ENCODE measurements at regions not wholly inside any gene's neighbourhood (a gene's known extent, or its start where the extent isn't known, plus 50 kb on each side); places are given as distances from the start of the nearest gene placed in this dataset.

DNA sequence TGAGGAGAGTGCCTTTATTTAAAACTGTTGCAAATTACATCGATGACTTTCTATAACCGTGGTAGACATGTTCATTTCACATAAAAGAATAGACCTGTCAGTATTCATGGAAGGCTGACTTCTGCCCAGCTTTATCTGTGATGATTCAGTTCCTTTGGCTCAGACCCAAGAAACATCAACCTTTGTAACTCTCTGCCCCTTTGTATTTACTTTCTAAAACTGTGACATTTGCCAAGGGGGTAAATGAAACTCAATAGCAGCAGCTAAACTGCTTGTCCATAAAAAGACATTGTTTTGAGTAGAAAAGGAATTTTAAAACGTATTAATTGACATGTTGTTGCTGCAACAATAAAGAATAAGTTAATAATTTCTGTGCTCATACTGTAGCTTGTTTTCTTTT is 137.8 kb upstream of the ANKH start:
- Histone ChIP-seq H3K9ac (ENCODE audit: low read length) (no peak overlapping the region), H3K4me3 (ENCODE audit: low read length) (no peak overlapping the region), H2AFZ (ENCODE audit: low read length) (no peak overlapping the region), H3K36me3 (replicated peaks; ENCODE audit: insufficient read depth, low read length) (no peaks in the 10 kb centered on the region), H3F3A (ENCODE audit: insufficient read depth, low read length) (no peaks in the 10 kb centered on the region), H3K79me2 (ENCODE audit: low read length) (no peaks in the 10 kb centered on the region), H3K9me2 (replicated peaks; ENCODE audit: insufficient read depth, low read length) (no peaks in the 10 kb centered on the region), H4K20me1 (ENCODE audit: insufficient read depth, low read length) (no peaks in the 10 kb centered on the region), H3K27me3 (replicated peaks; ENCODE audit: insufficient read depth, low read length) (no peaks in the 10 kb centered on the region), H3K9me3 (replicated peaks; ENCODE audit: insufficient read depth, low read length) (no peaks in the 10 kb centered on the region), H3K27ac (ENCODE audit: low read length) (no peak overlapping the region), H3K4me2 (ENCODE audit: low read depth, low read length) (no peak overlapping the region), H3K4me1 (ENCODE audit: low read length) (no peaks in the 10 kb centered on the region)
- TF ChIP-seq, protein P1, sequence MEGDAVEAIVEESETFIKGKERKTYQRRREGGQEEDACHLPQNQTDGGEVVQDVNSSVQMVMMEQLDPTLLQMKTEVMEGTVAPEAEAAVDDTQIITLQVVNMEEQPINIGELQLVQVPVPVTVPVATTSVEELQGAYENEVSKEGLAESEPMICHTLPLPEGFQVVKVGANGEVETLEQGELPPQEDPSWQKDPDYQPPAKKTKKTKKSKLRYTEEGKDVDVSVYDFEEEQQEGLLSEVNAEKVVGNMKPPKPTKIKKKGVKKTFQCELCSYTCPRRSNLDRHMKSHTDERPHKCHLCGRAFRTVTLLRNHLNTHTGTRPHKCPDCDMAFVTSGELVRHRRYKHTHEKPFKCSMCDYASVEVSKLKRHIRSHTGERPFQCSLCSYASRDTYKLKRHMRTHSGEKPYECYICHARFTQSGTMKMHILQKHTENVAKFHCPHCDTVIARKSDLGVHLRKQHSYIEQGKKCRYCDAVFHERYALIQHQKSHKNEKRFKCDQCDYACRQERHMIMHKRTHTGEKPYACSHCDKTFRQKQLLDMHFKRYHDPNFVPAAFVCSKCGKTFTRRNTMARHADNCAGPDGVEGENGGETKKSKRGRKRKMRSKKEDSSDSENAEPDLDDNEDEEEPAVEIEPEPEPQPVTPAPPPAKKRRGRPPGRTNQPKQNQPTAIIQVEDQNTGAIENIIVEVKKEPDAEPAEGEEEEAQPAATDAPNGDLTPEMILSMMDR (IDR thresholded peaks at IDR 0.05; ENCODE audit: low read length) = no peak
- TF ChIP-seq EZH2phosphoT487 (IDR thresholded peaks at IDR 0.05; ENCODE audit: low read length) = no peak
- TF ChIP-seq EZH2 (optimal IDR thresholded peaks at IDR 0.05; ENCODE audit: low read depth, low read length) = no peak
- DNase-seq = no peak

DNA sequence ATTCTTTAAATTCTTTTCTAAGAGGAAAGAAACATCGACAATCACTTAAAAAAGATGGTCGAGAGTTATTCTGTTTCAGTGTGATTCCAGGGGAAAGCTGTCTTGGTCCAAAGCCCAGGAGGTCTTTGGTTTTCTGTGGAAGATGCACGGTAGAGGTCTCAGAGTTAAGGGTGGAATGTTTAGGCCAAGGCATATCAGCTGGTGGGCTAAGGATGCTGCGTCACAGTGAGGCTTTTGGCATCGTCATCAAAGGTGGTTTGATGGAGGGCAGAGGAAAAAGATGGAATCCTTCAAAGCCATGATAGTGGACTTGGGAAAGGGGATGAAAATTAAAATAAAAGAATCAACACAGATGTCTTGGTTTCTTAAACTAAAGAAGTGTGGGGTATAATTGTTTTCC is 137.3 kb upstream of the ANKH start:
- Histone ChIP-seq H3K4me1 (ENCODE audit: low read length) (no peaks in the 10 kb centered on the region), H3K79me2 (ENCODE audit: low read length) (no peaks in the 10 kb centered on the region), H3K9me2 (replicated peaks; ENCODE audit: insufficient read depth, low read length) (no peaks in the 10 kb centered on the region), H3K27ac (ENCODE audit: low read length) (no peak overlapping the region), H2AFZ (ENCODE audit: low read length) (no peak overlapping the region), H3K36me3 (replicated peaks; ENCODE audit: insufficient read depth, low read length) (no peaks in the 10 kb centered on the region), H3K9ac (ENCODE audit: low read length) (no peak overlapping the region), H3K27me3 (replicated peaks; ENCODE audit: insufficient read depth, low read length) (no peaks in the 10 kb centered on the region), H3F3A (ENCODE audit: insufficient read depth, low read length) (no peaks in the 10 kb centered on the region), H3K4me2 (ENCODE audit: low read depth, low read length) (no peak overlapping the region), H3K9me3 (replicated peaks; ENCODE audit: insufficient read depth, low read length) (no peaks in the 10 kb centered on the region), H4K20me1 (ENCODE audit: insufficient read depth, low read length) (no peaks in the 10 kb centered on the region), H3K4me3 (ENCODE audit: low read length) (no peak overlapping the region)
- TF ChIP-seq EZH2 (optimal IDR thresholded peaks at IDR 0.05; ENCODE audit: low read depth, low read length) = no peak
- TF ChIP-seq, protein P1 (IDR thresholded peaks at IDR 0.05; ENCODE audit: low read length) = no peak
- no peak for TF ChIP-seq EZH2phosphoT487 (IDR thresholded peaks at IDR 0.05; ENCODE audit: low read length)
- no peak for DNase-seq

DNA sequence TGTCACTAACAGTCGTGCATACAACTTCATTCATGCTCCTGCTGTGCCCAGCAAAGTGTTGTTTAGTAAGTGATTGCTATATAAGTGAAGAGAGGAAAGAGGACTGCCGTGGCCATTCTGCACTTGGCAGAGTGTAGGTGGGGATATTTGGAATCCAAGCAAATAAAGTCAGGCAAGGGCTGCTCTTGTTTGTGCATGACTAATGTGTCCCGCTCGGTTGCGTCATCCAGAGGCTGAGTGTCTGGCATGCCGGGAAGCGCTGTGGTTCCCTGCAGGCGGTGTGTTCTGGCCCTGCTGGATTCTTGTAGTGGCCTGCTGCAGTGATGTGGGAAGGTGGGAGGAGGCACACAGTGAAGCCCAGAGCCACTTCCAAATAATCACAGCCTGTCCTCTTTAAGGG is 136.9 kb upstream of the ANKH start:
- no peak for DNase-seq
- no peaks in the 10 kb centered on the region for H4K20me1 ChIP-seq (ENCODE audit: insufficient read depth, low read length)
- H3K36me3 ChIP-seq (replicated peaks; ENCODE audit: insufficient read depth, low read length) = no peaks in the 10 kb centered on the region
- H3K9me2 ChIP-seq (replicated peaks; ENCODE audit: insufficient read depth, low read length) = no peaks in the 10 kb centered on the region
- H3F3A ChIP-seq (ENCODE audit: insufficient read depth, low read length) = no peaks in the 10 kb centered on the region
- H3K27ac ChIP-seq (ENCODE audit: low read length) = no peak overlapping the region
- no peak overlapping the region for H3K9ac ChIP-seq (ENCODE audit: low read length)
- TF ChIP-seq EZH2phosphoT487 (IDR thresholded peaks at IDR 0.05; ENCODE audit: low read length) = no peak
- no peak for TF ChIP-seq EZH2 (optimal IDR thresholded peaks at IDR 0.05; ENCODE audit: low read depth, low read length)
- no peaks in the 10 kb centered on the region for H3K9me3 ChIP-seq (replicated peaks; ENCODE audit: insufficient read depth, low read length)
- H3K4me1 ChIP-seq (ENCODE audit: low read length) = no peaks in the 10 kb centered on the region
- no peak overlapping the region for H3K4me2 ChIP-seq (ENCODE audit: low read depth, low read length)
- H3K79me2 ChIP-seq (ENCODE audit: low read length) = no peaks in the 10 kb centered on the region
- H3K4me3 ChIP-seq (ENCODE audit: low read length) = no peak overlapping the region
- no peaks in the 10 kb centered on the region for H3K27me3 ChIP-seq (replicated peaks; ENCODE audit: insufficient read depth, low read length)
- H2AFZ ChIP-seq (ENCODE audit: low read length) = no peak overlapping the region

DNA sequence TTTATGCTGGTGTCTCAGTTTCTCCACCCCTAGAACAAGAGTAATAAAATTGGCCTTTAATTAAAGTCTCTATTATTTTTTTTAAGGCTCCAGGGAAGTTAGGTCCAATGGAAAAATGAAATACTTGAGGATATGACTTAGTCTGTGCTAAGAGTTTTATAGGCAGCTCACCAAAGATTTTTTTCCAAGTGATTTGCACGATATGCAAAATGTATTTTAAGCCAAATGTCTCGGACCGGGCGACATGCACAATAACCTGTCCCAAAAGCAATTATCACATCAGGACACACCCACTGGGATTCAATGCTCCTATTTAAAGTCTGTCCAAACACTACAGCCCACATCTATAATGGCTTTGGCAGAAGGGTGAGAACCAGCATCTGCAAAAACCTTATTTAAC is 136.1 kb upstream of the ANKH start:
- DNase-seq = no peak
- Histone ChIP-seq H3K9me3 (replicated peaks; ENCODE audit: insufficient read depth, low read length) (no peaks in the 10 kb centered on the region), H3K27me3 (replicated peaks; ENCODE audit: insufficient read depth, low read length) (no peaks in the 10 kb centered on the region), H3K9me2 (replicated peaks; ENCODE audit: insufficient read depth, low read length) (no peaks in the 10 kb centered on the region), H3F3A (ENCODE audit: insufficient read depth, low read length) (no peaks in the 10 kb centered on the region), H3K79me2 (ENCODE audit: low read length) (no peaks in the 10 kb centered on the region), H3K9ac (ENCODE audit: low read length) (no peak overlapping the region), H3K4me2 (ENCODE audit: low read depth, low read length) (no peak overlapping the region), H3K4me3 (ENCODE audit: low read length) (no peak overlapping the region), H3K36me3 (replicated peaks; ENCODE audit: insufficient read depth, low read length) (no peaks in the 10 kb centered on the region), H3K4me1 (ENCODE audit: low read length) (no peaks in the 10 kb centered on the region), H2AFZ (ENCODE audit: low read length) (no peak overlapping the region), H4K20me1 (ENCODE audit: insufficient read depth, low read length) (no peaks in the 10 kb centered on the region), H3K27ac (ENCODE audit: low read length) (no peak overlapping the region)
- TF ChIP-seq, protein P1 (IDR thresholded peaks at IDR 0.05; ENCODE audit: low read length) = no peak
- TF ChIP-seq EZH2 (optimal IDR thresholded peaks at IDR 0.05; ENCODE audit: low read depth, low read length) (no peak), EZH2phosphoT487 (IDR thresholded peaks at IDR 0.05; ENCODE audit: low read length) (no peak)

Measured in MM.1S (cell line).